T-helper 1 cell (primary cell): ENCODE measurements at regions not wholly inside any gene's neighbourhood (a gene's known extent, or its start where the extent isn't known, plus 50 kb on each side); places are given as distances from the start of the nearest gene placed in this dataset.

Experiments
- DNase-seq, 5 donors: peaks; one replicate each; pipeline ENCODE4 v3.0.0-alpha.2; 2012 to 2020

- DNase-seq, result no peak
Measured at GRCh38 chr12:115700081-115700480, 577.4 kb downstream of the MED13L start.

GRCh38 chr12:115698257-115698656, 579.2 kb downstream of the MED13L start:
- DNase-seq, result no peak

DNA sequence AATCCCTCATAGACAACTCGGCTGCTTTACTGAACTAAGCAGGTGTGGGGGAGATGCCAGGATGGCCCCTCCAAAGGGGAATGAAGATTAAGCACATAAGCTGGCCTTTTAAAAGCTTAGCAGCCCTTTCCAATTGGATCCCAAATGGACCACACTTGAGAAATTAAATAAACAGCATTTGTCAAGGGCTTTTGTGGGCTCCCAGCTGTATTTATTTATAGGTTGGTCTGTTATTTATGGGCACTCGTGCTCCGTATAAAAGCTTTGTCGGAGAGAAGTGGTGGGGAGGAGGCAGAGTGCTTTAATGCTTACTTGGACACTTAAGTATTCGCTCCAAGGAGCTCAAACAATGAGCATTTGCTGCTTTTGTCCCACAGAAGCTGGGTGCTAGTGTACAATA, 580.2 kb downstream of the MED13L start:
- no peak for DNase-seq

- DNase-seq, result no peak
Measured at GRCh38 chr12:115694564-115694963, 582.9 kb downstream of the MED13L start.

DNA sequence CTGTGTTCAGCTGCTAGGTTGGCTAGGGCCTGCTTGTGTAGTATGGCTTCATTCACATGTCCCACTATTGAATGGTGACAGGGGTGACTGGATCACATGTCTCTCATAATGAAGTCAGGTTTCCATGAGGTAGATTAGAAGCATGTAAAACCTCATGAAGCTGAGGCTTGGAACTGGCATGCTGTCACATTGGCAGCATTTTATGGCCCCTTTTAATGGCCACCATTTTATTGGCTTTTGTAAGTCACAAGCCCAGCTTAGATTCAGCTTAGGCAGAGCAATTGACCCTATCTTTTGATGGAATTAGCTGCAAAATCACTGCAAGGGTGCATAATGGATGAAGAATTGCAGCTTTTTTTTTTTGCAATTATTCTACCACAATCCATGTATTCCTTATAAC, 583.5 kb downstream of the MED13L start:
- no peak for DNase-seq

- no peak for DNase-seq
Measured at GRCh38 chr12:115691123-115691522, 586.4 kb downstream of the MED13L start.

GRCh38 chr12:115687094-115687493, 590.4 kb downstream of the MED13L start:
- no peak for DNase-seq

GRCh38 chr12:115683240-115683780, 594.2 kb downstream of the MED13L start:
- no peak for DNase-seq

GRCh38 chr12:115680967-115681366, 596.5 kb downstream of the MED13L start:
- DNase-seq, result no peak

DNA sequence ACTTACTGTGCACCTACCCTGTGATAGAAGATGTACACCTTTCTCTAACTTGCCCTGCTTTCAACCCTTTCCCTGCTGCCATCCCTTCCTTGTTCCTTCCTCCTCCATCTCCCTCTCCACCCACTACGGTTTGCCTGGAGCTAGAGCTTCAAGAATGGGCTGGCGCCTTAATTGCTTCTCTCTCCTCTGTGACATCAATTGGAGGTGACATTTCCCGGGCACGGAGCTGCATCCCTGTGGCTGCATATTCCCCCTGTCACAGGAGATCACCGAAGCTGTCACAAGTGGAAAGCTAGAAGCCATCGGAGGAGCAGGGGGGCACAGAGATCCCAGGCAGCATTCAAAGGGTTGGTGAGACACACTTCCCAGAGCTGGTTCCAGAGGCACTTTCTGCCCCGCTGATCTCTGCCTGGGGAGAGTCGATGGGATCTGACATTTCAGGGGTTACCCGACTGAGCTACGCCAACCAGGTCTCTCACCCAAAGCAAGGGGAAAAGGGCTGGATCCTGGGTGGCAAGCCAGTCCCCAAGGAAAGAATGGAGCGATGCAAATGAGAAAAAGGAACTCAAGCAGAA, 604.9 kb downstream of the MED13L start:
- DNase-seq, result no peak

DNA sequence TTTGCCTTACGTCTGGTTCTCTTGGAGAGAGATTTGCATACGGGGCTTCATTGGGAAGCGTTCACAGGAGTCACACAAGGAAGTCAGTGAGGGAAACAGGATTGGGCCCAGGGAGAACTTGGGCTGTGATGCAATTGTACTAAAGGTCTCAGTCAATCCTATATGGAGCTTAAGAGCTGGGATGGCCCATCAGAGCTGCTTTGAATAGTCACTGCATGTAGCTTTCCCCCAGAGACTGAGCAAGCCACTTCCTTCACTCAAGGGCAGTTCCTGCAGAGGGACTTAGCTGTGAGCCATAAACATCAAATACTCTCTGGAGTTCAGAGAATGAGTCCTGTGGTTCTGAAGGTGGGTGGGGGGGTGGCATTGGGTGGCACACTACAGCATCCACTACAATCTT, 605.4 kb downstream of the MED13L start:
- DNase-seq, result no peak

- DNase-seq, result no peak
Measured at GRCh38 chr12:115670869-115671268, 606.6 kb downstream of the MED13L start.

DNA sequence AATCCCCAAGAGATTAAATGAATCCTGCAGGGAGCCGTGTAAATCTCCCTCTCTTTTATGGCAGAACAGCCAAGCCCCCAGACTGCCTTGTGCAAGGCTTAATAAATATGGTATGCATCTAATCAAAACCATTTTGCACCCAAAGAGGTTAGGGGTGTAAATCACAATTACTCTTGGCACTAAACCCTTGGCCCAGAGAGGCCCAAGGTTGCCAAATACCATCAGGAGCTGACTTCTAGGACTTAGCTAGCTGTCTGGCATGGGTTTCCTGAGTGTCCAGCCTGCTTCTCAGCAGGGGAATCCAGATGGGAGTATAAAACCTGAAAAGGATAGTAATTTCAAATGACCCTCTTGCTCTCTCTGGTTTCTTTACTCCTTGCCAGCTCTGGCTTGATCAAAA, 610.4 kb downstream of the MED13L start:
- no peak for DNase-seq

- DNase-seq, result no peak
Measured at GRCh38 chr12:115666168-115666567, 611.3 kb downstream of the MED13L start.

DNA sequence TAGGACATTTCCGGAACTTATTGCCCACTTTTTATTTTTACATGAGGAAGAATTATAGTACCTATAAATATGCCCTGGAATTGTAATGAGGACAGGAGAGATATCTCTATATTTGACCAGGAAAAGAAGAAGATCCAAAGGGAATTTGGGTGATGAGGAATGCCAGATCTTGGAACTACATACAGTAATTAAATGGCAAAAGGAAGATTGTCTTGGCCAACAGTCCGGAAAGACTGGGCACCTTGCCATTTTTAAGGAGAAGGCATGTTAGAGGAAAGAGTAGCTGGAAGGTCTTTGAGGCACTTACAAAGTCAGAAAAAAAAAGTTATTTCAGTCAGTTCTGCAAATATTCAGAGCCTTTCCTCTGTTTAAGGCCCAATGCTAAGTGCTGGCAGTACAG, 616.4 kb downstream of the MED13L start:
- no peak for DNase-seq

GRCh38 chr12:115660211-115660805, 617.2 kb downstream of the MED13L start:
- DNase-seq, result no peak

DNA sequence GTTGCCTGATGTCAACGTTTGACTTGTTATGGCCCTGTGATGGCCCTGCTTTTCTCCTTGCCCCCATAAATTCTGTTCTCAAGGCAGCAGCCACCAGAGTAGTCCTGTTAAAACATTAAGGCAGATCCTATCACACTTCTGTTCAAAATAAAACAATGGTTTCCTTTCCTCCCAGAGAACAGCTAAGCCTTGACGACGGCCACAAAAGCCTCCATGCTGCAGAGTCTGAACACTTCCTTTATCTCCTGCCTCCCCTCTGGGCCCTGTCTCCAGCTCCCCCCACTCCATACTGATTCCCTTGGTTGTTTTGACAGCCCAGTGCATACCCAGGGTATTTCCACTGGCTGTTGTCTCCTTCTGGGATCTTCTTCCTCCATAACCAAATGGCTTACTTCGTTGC, 618.1 kb downstream of the MED13L start:
- DNase-seq, result no peak

DNA sequence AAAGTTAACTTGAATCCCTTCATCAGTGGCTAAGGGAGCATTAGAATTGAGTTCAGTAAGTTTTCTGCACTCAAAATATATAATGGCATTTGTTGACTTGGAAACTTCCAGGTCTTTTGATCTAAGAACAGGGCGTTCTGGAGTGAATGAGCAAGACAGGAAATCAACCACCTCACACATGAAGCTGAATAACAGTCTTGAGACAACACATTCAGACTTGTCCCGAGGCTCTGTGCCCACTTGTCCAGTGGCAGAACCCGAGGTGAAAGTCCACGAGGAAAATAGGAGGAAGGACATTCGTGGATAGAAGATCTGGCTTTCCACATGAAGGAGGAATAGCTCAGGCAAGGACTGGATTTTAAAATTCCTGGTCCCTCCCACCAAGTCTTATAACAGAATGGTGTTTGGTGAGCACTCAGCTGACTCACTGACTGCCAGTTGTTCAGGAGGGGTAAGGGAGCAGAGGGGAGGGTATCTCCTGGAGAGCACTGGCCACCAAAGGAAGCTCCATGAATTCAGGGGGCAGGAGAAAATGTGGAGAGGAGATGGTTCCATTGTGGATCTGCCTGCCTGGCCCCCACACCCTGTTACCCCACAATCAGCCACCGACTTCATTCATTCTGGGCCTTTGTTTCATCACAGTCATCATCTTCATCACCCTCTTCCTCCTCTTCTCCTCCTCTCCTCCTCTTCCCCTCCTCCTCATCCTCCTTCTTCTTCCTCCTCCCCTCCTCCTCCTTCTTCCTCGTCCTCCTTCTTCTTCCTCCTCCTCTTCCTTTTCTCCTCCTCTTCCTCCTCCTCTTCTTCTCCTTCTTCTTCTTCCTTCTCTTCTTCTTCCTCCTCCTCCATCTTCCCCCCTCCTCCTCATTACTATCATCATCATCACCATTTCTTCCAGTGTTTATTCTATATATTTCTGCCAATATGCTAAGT, 620.1 kb downstream of the MED13L start:
- no peak for DNase-seq

- DNase-seq, result no peak
Measured at GRCh38 chr12:115650026-115650425, 627.5 kb downstream of the MED13L start.

DNA sequence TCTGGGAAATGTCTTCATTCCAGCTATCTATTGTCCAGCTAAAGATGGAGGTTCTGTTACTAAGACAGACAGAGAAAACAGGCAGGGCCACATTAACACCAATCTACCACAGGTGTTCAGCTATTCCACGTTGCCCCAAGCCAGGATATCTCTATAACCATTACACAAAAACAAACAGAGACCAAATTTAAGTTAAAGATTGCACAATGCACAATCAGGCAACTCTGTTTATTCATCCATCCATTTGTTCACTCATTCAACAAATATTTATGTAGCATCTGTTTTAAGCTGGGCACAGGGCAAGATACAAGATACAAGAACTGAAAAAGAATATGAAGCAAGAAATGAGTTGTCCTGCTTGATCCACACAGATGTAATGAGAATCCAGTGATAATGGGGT, 629.0 kb downstream of the MED13L start:
- no peak for DNase-seq

DNA sequence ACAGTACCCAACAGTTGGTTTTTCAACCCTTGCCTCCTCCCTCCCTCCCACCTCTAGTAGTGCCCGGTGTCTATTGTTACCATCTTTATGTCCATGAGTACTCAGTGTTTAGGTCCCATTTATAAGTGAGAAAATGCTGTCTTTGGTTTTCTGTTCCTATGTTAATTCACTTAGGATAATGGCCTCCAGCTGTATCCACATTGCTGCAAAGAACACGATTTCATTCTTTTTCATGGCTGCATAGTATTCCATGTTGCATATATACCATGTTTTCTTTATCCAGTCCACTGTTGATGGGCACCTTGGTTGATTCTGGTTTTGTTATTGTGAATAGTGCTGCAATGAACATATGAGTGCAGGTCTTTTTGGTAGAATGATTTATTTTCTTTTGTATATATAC, 631.3 kb downstream of the MED13L start:
- no peak for DNase-seq

DNA sequence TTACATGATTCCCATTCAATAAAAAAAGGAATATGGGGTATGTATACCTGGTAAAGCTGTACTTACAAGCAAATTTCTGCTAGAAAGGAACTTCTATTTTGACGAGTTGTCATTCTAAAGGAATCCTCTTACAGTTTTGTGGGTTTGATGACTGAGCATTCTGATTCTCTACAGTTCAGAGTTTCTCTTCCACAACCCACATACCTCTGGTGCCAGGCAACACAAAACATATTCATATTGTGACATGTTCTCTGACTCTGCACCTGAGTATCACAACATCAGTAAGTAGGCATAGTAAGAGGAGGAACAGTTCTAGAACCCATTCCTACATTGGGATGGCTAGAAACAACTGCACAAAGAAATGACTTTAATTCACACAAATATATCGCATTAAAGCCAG, 636.6 kb downstream of the MED13L start:
- no peak for DNase-seq

DNA sequence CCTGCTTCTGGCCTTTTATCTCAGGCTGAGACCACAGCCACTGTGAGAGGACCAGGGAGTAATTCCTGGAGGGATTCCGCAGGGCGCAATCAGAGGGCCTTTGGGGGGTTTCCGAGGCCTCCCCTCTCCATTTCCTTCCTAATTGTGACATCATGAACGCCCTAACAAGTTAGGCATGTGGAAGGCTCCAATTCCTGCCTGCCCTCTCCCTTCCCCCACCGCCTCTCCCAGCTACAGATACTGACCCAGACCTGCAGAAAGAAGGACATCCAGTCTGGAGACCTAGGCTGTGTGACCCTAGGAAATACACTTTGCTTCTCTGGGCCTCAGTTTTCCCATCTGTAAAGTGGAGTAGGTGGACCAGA, 637.9 kb downstream of the MED13L start:
- no peak for DNase-seq
